ENCODE measurements at regions not wholly inside any gene's neighbourhood (a gene's known extent, or its start where the extent isn't known, plus 50 kb on each side); places are given as distances from the start of the nearest gene placed in this dataset.

DNA sequence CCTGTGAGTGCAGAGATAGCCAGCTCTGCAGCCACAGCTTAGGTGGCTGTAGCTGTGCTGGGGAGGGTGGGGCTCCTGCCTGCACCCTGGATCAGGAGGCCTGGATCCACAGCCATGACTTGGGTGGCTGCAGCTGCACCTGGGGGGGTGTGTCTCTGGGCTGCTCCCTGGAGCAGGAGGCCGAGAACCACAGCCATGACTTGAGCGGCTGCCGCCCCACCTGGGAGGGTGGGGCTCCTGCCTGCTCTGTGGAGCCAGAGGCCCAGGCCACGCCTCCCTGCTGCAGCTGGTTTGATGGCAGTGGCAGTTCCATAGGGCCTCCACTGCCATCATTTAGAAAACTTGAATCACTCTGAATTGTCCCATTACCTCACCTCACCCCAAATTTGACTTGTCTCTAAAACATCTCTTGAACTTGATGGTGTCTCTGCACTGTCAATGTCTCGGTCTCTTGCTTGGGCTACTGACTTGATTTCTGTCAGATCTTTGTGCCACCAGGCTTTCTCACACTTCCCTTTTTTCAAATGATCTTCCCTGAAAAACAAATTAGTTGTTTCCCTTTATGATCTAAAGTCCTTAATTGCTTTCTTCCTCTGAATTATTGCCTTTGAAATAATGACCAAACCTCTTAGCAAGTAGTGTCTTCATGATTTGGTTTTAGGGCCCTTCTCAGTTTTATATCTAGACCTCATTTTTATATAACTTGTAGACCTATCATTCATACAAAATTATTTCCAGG lies 313.2 kb upstream of the MME start:
- no peak for DNase-seq (ENCODE audit: low read depth, low spot score)
- H3K4me3 ChIP-seq (ENCODE audit: low read depth, low read length): no peak overlapping the region
- H3K27ac ChIP-seq (ENCODE audit: low read depth, low read length): no peak overlapping the region
- TF ChIP-seq, protein P1, sequence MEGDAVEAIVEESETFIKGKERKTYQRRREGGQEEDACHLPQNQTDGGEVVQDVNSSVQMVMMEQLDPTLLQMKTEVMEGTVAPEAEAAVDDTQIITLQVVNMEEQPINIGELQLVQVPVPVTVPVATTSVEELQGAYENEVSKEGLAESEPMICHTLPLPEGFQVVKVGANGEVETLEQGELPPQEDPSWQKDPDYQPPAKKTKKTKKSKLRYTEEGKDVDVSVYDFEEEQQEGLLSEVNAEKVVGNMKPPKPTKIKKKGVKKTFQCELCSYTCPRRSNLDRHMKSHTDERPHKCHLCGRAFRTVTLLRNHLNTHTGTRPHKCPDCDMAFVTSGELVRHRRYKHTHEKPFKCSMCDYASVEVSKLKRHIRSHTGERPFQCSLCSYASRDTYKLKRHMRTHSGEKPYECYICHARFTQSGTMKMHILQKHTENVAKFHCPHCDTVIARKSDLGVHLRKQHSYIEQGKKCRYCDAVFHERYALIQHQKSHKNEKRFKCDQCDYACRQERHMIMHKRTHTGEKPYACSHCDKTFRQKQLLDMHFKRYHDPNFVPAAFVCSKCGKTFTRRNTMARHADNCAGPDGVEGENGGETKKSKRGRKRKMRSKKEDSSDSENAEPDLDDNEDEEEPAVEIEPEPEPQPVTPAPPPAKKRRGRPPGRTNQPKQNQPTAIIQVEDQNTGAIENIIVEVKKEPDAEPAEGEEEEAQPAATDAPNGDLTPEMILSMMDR (IDR thresholded peaks at IDR 0.05; ENCODE audit: low read depth, low read length): no peak
- CTCF ChIA-PET: no interaction called here
- H3K27me3 ChIP-seq (ENCODE audit: control insufficient read depth, insufficient read depth, low read length): no peaks in the 10 kb centered on the region
- POLR2A ChIA-PET: no interaction called here
- peaks cover 2% of the 10 kb centered on the region for H3K9me3 ChIP-seq (ENCODE audit: control insufficient read depth, insufficient read depth, low read length)

DNA sequence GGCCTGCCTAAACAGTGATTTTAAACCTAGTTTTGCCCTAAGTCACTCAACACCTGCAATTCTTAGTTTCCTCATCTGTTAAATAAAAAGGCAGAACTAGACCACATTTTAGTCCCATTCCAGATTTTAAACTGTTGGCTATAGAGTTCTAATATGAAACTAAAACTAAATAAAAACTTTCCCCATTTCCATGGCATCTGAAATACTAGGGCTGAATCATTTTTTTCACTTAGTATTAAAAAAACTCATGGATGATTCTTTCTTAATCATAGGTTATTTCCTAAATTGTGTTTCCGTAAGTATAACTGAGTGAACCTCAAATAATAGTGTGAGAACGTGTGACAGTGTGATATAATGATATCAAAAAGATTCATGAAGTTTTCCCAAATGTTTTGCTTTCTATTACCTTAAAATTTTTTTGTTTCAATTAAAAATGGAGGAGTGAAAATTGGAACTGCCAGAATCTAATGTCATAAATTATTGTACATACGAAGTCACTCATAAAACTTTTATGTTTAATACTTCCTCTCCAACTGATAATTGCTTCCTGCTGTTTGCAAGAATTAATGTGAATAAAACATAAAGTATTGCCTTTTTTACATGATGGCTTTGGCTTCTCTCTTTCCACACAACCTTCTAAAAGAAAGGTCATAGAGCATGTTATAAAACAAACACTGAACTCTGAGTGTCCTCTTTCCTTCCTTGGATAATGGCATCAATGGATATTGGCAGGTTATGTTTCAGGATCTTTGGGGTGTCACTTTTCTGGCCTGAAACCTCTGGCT lies 315.1 kb upstream of the MME start:
- H3K4me3 ChIP-seq (ENCODE audit: low read depth, low read length): no peak overlapping the region
- H3K9me3 ChIP-seq (ENCODE audit: control insufficient read depth, insufficient read depth, low read length): peaks cover 2% of the 10 kb centered on the region
- CTCF ChIA-PET: no interaction called here
- H3K27ac ChIP-seq (ENCODE audit: low read depth, low read length): no peak overlapping the region
- POLR2A ChIA-PET: no interaction called here
- TF ChIP-seq, protein P1 (IDR thresholded peaks at IDR 0.05; ENCODE audit: low read depth, low read length): no peak
- no peak for DNase-seq (ENCODE audit: low read depth, low spot score)
- H3K27me3 ChIP-seq (ENCODE audit: control insufficient read depth, insufficient read depth, low read length): no peaks in the 10 kb centered on the region

- POLR2A ChIA-PET: no interaction called here
- no peak for DNase-seq (ENCODE audit: low read depth, low spot score)
Observed at GRCh38 chr3:154762486-154762885, 317.6 kb upstream of the MME start.

GRCh38 chr3:154759966-154760365 lies 320.2 kb upstream of the MME start:
- DNase-seq (ENCODE audit: low read depth, low spot score): no peak

More at GRCh38 chr3:154762486-154762885, 317.6 kb upstream of the MME start:
- TF ChIP-seq, protein P1 (IDR thresholded peaks at IDR 0.05; ENCODE audit: low read depth, low read length): no peak
- CTCF ChIA-PET: interaction anchor here (0.7 to 1.8 kb wide), 6 partner anchors 9 to 560 kb away, joined by 3 to 8 read pairs (median 3); no protein-coding TSS in a partner anchor
- H3K9me3 ChIP-seq (ENCODE audit: control insufficient read depth, insufficient read depth, low read length): peaks cover 2% of the 10 kb centered on the region
- H3K27me3 ChIP-seq (ENCODE audit: control insufficient read depth, insufficient read depth, low read length): no peaks in the 10 kb centered on the region
- no peak overlapping the region for H3K27ac ChIP-seq (ENCODE audit: low read depth, low read length)
- no peak overlapping the region for H3K4me3 ChIP-seq (ENCODE audit: low read depth, low read length)

More at GRCh38 chr3:154759966-154760365, 320.2 kb upstream of the MME start:
- Histone ChIP-seq H3K9me3 (ENCODE audit: control insufficient read depth, insufficient read depth, low read length) (no peaks in the 10 kb centered on the region), H3K27ac (ENCODE audit: low read depth, low read length) (no peak overlapping the region), H3K4me3 (ENCODE audit: low read depth, low read length) (no peak overlapping the region), H3K27me3 (ENCODE audit: control insufficient read depth, insufficient read depth, low read length) (no peaks in the 10 kb centered on the region)
- CTCF ChIA-PET: interaction anchor here (0.8 to 1.1 kb wide), 3 partner anchors 563 to 942 kb away, joined by 3 to 4 read pairs (median 4); no protein-coding TSS in a partner anchor
- POLR2A ChIA-PET: no interaction called here
- TF ChIP-seq, protein P1 (IDR thresholded peaks at IDR 0.05; ENCODE audit: low read depth, low read length): no peak
